ENCODE measurements at regions not wholly inside any gene's neighbourhood (a gene's known extent, or its start where the extent isn't known, plus 50 kb on each side); places are given as distances from the start of the nearest gene placed in this dataset.

- H4K20me1 ChIP-seq (ENCODE audit: insufficient read depth, low read length): no peaks in the 10 kb centered on the region
- no peak overlapping the region for H3K27ac ChIP-seq (ENCODE audit: low read length)
- no peaks in the 10 kb centered on the region for H3K4me1 ChIP-seq (ENCODE audit: low read length)
- H3K4me2 ChIP-seq (ENCODE audit: low read length): no peak overlapping the region
- H2AFZ ChIP-seq (ENCODE audit: low read depth, low read length): no peak overlapping the region
- H3K36me3 ChIP-seq (replicated peaks; ENCODE audit: low read depth, low read length): no peaks in the 10 kb centered on the region
- no peaks in the 10 kb centered on the region for H3K27me3 ChIP-seq (ENCODE audit: low read depth, low read length)
- no peaks in the 10 kb centered on the region for H3K79me2 ChIP-seq (ENCODE audit: low read length)
- no peaks in the 10 kb centered on the region for H3K9me3 ChIP-seq (ENCODE audit: insufficient read depth, low read length)
- no peak overlapping the region for H3K9ac ChIP-seq (ENCODE audit: low read length)
- TF ChIP-seq, protein P1, sequence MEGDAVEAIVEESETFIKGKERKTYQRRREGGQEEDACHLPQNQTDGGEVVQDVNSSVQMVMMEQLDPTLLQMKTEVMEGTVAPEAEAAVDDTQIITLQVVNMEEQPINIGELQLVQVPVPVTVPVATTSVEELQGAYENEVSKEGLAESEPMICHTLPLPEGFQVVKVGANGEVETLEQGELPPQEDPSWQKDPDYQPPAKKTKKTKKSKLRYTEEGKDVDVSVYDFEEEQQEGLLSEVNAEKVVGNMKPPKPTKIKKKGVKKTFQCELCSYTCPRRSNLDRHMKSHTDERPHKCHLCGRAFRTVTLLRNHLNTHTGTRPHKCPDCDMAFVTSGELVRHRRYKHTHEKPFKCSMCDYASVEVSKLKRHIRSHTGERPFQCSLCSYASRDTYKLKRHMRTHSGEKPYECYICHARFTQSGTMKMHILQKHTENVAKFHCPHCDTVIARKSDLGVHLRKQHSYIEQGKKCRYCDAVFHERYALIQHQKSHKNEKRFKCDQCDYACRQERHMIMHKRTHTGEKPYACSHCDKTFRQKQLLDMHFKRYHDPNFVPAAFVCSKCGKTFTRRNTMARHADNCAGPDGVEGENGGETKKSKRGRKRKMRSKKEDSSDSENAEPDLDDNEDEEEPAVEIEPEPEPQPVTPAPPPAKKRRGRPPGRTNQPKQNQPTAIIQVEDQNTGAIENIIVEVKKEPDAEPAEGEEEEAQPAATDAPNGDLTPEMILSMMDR (IDR thresholded peaks at IDR 0.05; ENCODE audit: low read depth, low read length): no peak
- TF ChIP-seq EZH2phosphoT487 (IDR thresholded peaks at IDR 0.05; ENCODE audit: low read depth): no peak
- no peak overlapping the region for H3K4me3 ChIP-seq (ENCODE audit: low read length)
Observed at GRCh38 chr13:64339373-64340063, 2890.6 kb downstream of the PCDH9 start.

DNA sequence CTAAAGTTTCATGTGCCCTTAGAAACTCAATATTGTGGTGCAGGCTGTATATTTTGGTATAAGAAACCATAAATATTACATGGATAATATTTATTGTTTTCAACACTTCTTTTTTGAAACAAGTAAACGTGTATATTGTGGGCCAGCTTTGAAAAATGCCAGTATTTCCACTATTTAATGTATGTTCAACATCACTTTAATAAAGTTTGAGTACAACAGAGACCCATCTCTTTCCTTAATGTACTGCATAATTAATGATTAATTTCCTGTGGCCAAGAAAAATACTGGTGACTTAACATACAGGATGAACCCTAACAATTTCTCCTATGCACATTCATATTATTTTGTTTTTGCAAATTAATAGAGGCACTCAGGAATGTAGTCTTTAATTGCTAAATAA lies 2891.5 kb downstream of the PCDH9 start:
- Histone ChIP-seq H4K20me1 (ENCODE audit: insufficient read depth, low read length) (no peaks in the 10 kb centered on the region), H3K27me3 (ENCODE audit: low read depth, low read length) (no peaks in the 10 kb centered on the region), H3K4me1 (ENCODE audit: low read length) (no peaks in the 10 kb centered on the region), H3K9me3 (ENCODE audit: insufficient read depth, low read length) (peaks cover 2% of the 10 kb centered on the region; the same call in 1 of the 2 replicates), H3K9ac (ENCODE audit: low read length) (no peak overlapping the region), H3K4me3 (ENCODE audit: low read length) (no peak overlapping the region), H3K79me2 (ENCODE audit: low read length) (no peaks in the 10 kb centered on the region), H3K36me3 (replicated peaks; ENCODE audit: low read depth, low read length) (no peaks in the 10 kb centered on the region), H2AFZ (ENCODE audit: low read depth, low read length) (no peak overlapping the region), H3K27ac (ENCODE audit: low read length) (no peak overlapping the region), H3K4me2 (ENCODE audit: low read length) (no peak overlapping the region)
- TF ChIP-seq, protein P1 (IDR thresholded peaks at IDR 0.05; ENCODE audit: low read depth, low read length): no peak
- no peak for TF ChIP-seq EZH2phosphoT487 (IDR thresholded peaks at IDR 0.05; ENCODE audit: low read depth)

DNA sequence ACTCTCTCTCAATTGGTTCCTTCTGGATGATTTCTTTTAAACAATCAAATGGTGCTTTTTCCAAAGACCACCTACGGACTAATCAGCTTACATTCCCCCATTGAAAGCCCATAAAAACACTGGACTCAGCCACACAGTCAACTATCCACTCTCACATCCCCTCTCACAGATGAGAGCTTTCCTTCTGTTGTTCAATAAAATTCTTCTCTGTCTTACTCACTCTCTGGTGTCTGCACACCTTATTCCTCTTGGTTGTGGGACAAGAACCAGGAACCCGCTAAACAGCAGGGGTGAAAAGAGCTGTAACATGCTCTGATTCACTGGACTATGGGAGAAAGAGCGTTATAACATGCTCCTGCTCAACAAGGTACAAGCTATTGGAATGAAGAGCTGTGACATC lies 2896.2 kb downstream of the PCDH9 start:
- H3K9ac ChIP-seq (ENCODE audit: low read length): no peak overlapping the region
- no peak overlapping the region for H3K4me2 ChIP-seq (ENCODE audit: low read length)
- no peaks in the 10 kb centered on the region for H3K27me3 ChIP-seq (ENCODE audit: low read depth, low read length)
- TF ChIP-seq, protein P1 (IDR thresholded peaks at IDR 0.05; ENCODE audit: low read depth, low read length): no peak
- TF ChIP-seq EZH2phosphoT487 (IDR thresholded peaks at IDR 0.05; ENCODE audit: low read depth): no peak
- H3K27ac ChIP-seq (ENCODE audit: low read length): no peak overlapping the region
- H3K4me1 ChIP-seq (ENCODE audit: low read length): no peaks in the 10 kb centered on the region
- H3K9me3 ChIP-seq (ENCODE audit: insufficient read depth, low read length): peaks cover 5% of the 10 kb centered on the region; the same call in 1 of the 2 replicates
- H4K20me1 ChIP-seq (ENCODE audit: insufficient read depth, low read length): no peaks in the 10 kb centered on the region
- H2AFZ ChIP-seq (ENCODE audit: low read depth, low read length): no peak overlapping the region
- H3K4me3 ChIP-seq (ENCODE audit: low read length): no peak overlapping the region
- no peaks in the 10 kb centered on the region for H3K79me2 ChIP-seq (ENCODE audit: low read length)
- H3K36me3 ChIP-seq (replicated peaks; ENCODE audit: low read depth, low read length): no peaks in the 10 kb centered on the region

GRCh38 chr13:64332048-64332447 lies 2898.1 kb downstream of the PCDH9 start:
- no peaks in the 10 kb centered on the region for H3K36me3 ChIP-seq (replicated peaks; ENCODE audit: low read depth, low read length)
- no peak overlapping the region for H3K27ac ChIP-seq (ENCODE audit: low read length)

More at GRCh38 chr13:64332048-64332447, 2898.1 kb downstream of the PCDH9 start:
- TF ChIP-seq EZH2phosphoT487 (IDR thresholded peaks at IDR 0.05; ENCODE audit: low read depth): no peak
- TF ChIP-seq, protein P1 (IDR thresholded peaks at IDR 0.05; ENCODE audit: low read depth, low read length): no peak
- Histone ChIP-seq H3K4me1 (ENCODE audit: low read length) (no peaks in the 10 kb centered on the region), H2AFZ (ENCODE audit: low read depth, low read length) (no peak overlapping the region), H3K9me3 (ENCODE audit: insufficient read depth, low read length) (peaks cover 5% of the 10 kb centered on the region; the same call in 1 of the 2 replicates), H4K20me1 (ENCODE audit: insufficient read depth, low read length) (no peaks in the 10 kb centered on the region), H3K79me2 (ENCODE audit: low read length) (no peaks in the 10 kb centered on the region), H3K9ac (ENCODE audit: low read length) (no peak overlapping the region), H3K4me3 (ENCODE audit: low read length) (no peak overlapping the region), H3K4me2 (ENCODE audit: low read length) (no peak overlapping the region), H3K27me3 (ENCODE audit: low read depth, low read length) (no peaks in the 10 kb centered on the region)
